B cell (primary cell): ENCODE measurements at regions not wholly inside any gene's neighbourhood (a gene's known extent, or its start where the extent isn't known, plus 50 kb on each side); places are given as distances from the start of the nearest gene placed in this dataset.

ENCODE experiments used
- EZH2 ChIP-seq: IDR thresholded peaks from 2 replicates; pipeline ENCODE4 v1.6.1; 2012; ENCODE audit warnings: borderline replicate concordance, low read depth, mild to moderate bottlenecking, moderate library complexity, low read length; ENCODE audit not compliant: insufficient read depth, poor library complexity, severe bottlenecking
- TF ChIP-seq, protein P1 (sequence below): fragments of 200-600 bp; IDR thresholded peaks from one replicate; pipeline ENCODE4 v1.8.0; 2022; ENCODE audit warnings: antibody characterized with exemption, mild to moderate bottlenecking

DNA sequence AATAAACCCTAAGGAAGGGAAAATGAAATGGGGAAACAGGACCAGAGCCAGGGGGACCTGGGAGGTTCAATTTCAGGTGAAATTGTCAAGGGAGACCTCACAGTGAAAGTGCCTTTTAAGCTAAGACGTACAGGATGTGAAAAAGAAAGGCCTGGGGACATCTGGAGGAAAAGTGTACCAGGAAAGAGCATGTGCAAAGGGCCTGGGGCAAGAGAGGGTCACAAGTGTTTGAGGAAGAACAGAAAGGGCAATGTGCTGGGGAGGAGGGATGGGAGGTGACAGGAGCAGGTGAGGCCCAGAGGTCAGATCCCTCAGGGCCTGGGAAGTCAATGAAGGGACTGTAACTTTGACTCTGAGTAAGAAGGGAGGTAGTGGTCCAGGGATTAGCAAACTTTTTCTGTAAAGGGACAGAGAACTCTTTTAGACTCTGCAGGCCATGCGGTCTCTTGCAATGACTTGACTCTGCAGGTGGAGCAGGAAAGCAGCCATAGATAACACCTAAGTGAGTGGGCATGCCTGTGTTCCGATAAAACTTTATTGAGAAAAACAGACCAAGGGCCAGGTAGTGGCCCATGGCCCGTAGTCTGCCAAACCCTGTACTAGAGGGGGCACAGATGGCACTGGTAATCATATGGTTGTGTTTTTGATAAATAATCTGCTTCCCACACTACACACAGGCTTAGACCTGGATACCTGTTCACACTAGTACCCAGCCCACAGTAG, 93.8 kb downstream of the LITAF start:
- TF ChIP-seq, protein P1, sequence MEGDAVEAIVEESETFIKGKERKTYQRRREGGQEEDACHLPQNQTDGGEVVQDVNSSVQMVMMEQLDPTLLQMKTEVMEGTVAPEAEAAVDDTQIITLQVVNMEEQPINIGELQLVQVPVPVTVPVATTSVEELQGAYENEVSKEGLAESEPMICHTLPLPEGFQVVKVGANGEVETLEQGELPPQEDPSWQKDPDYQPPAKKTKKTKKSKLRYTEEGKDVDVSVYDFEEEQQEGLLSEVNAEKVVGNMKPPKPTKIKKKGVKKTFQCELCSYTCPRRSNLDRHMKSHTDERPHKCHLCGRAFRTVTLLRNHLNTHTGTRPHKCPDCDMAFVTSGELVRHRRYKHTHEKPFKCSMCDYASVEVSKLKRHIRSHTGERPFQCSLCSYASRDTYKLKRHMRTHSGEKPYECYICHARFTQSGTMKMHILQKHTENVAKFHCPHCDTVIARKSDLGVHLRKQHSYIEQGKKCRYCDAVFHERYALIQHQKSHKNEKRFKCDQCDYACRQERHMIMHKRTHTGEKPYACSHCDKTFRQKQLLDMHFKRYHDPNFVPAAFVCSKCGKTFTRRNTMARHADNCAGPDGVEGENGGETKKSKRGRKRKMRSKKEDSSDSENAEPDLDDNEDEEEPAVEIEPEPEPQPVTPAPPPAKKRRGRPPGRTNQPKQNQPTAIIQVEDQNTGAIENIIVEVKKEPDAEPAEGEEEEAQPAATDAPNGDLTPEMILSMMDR: no peak
- TF ChIP-seq EZH2: no peak
